NCI-H510A (cell line): ENCODE measurements at regions not wholly inside any gene's neighbourhood (a gene's known extent, or its start where the extent isn't known, plus 50 kb on each side); places are given as distances from the start of the nearest gene placed in this dataset.
"Not testable (repeated sequence)": the region's sequence is repeated elsewhere in the genome, so short reads cannot be mapped to it uniquely, and the experiment has no call there.

Experiments used
- DNase-seq: peaks from one replicate; lab custom pipeline; 2025; lab: John Stamatoyannopoulos, UW

GRCh38 chr12:93080452-93080851 lies 151.4 kb upstream of the EEA1 start:
- DNase-seq, result no peak

- no peak for DNase-seq
These were observed 152.1 kb upstream of the EEA1 start for GRCh38 chr12:93080994-93081809.

GRCh38 chr12:93081810-93082165 lies 152.7 kb upstream of the EEA1 start:
- DNase-seq, result no peak

GRCh38 chr12:93085383-93086287 lies 156.5 kb upstream of the EEA1 start:
- DNase-seq, result no peak

GRCh38 chr12:93086288-93086727 lies 157.2 kb upstream of the EEA1 start:
- DNase-seq, result no peak

GRCh38 chr12:93087840-93088610 lies 158.9 kb upstream of the EEA1 start:
- DNase-seq, result no peak

- no peak for DNase-seq
These were observed 160.9 kb upstream of the EEA1 start for GRCh38 chr12:93089805-93090569.

- no peak for DNase-seq
These were observed 161.7 kb upstream of the EEA1 start for GRCh38 chr12:93090731-93091172.

GRCh38 chr12:93091886-93092648 lies 163.0 kb upstream of the EEA1 start:
- no peak for DNase-seq

- no peak for DNase-seq
These were observed 163.5 kb upstream of the EEA1 start for GRCh38 chr12:93092649-93092945.

- DNase-seq, result no peak
These were observed 164.1 kb upstream of the EEA1 start for GRCh38 chr12:93093243-93093642.

- DNase-seq, result not testable (repeated sequence)
These were observed 165.1 kb upstream of the EEA1 start for GRCh38 chr12:93094222-93094621.

- peak; percentile 34 for DNase-seq
These were observed 166.1 kb upstream of the EEA1 start for GRCh38 chr12:93094988-93095737.

- DNase-seq, result no peak
These were observed 168.3 kb upstream of the EEA1 start for GRCh38 chr12:93097417-93097816.

- no peak for DNase-seq
These were observed 169.0 kb upstream of the EEA1 start for GRCh38 chr12:93098077-93098476.

GRCh38 chr12:93099792-93100191 lies 170.7 kb upstream of the EEA1 start:
- DNase-seq, result no peak

GRCh38 chr12:93100610-93101009 lies 171.5 kb upstream of the EEA1 start:
- no peak for DNase-seq

- no peak for DNase-seq
These were observed 172.3 kb upstream of the EEA1 start for GRCh38 chr12:93101367-93101766.

- DNase-seq, result no peak
These were observed 173.2 kb upstream of the EEA1 start for GRCh38 chr12:93102312-93102711.

- no peak for DNase-seq
These were observed 173.6 kb upstream of the EEA1 start for GRCh38 chr12:93102744-93103143.
